Ovary (tissue), 3 donors: ENCODE measurements at regions not wholly inside any gene's neighbourhood (a gene's known extent, or its start where the extent isn't known, plus 50 kb on each side); places are given as distances from the start of the nearest gene placed in this dataset.

ENCODE experiments used
- CTCF ChIP-seq, 3 donors: fragments of 450-650 bp in 2 of 3; fragments of 200-600 bp in 1 of 3; IDR thresholded peaks; one replicate each; pipeline versions ENCODE4 v1.5.1 to v1.8.0; 2016 to 2022; ENCODE audit warnings: antibody characterized with exemption in 3 of 3, mild to moderate bottlenecking in 1 of 3
- EP300 ChIP-seq: sonication (generic); formaldehyde crosslinking; IDR thresholded peaks from one replicate; pipeline ENCODE4 v1.6.1; 2017; ENCODE audit warnings: antibody characterized with exemption
- donor health status: DM: no; HTN: no; CAD: no.

GRCh38 chr2:195382186-195382585, 274.8 kb upstream of the SLC39A10 start:
- TF ChIP-seq CTCF (IDR thresholded peaks at IDR 0.05) (no peak), EP300 (no peak)
